ENCODE measurements at regions not wholly inside any gene's neighbourhood (a gene's known extent, or its start where the extent isn't known, plus 50 kb on each side); places are given as distances from the start of the nearest gene placed in this dataset.
"Not testable (repeated sequence)": the region's sequence is repeated elsewhere in the genome, so short reads cannot be mapped to it uniquely, and the experiment has no call there.

GRCh38 chr4:187002133-187002532, 278.5 kb upstream of the FAT1 start:
- not testable (repeated sequence) for H3K79me1 ChIP-seq (ENCODE audit: low read depth, low read length)

More at GRCh38 chr4:187002133-187002532, 278.5 kb upstream of the FAT1 start:
- H3K4me3 ChIP-seq (ENCODE audit: extremely low read depth in 1 of 4, insufficient read depth in 2 of 4, low read depth in 3 of 4, low read length in 4 of 4); H3K27ac ChIP-seq (ENCODE audit: low read depth, low read length); DNase-seq (ENCODE audit: low read depth in 1 of 2, low spot score in 2 of 2); POLR2A ChIA-PET (ENCODE audit: partially characterized antibody); H3K4me2 ChIP-seq (ENCODE audit: insufficient read depth in 1 of 2, low read depth in 2 of 2, low read length in 2 of 2); H3K27me3 ChIP-seq (replicated peaks in 1 of 4; ENCODE audit: control insufficient read depth in 3 of 4, extremely low read depth in 1 of 4, insufficient read depth in 3 of 4, low read length in 3 of 4); H3K4ac ChIP-seq (replicated peaks; ENCODE audit: insufficient read length, low read depth, low read length); H4K20me1 ChIP-seq (replicated peaks in 1 of 2; ENCODE audit: control insufficient read depth in 1 of 2, insufficient read depth in 2 of 2, low read length in 2 of 2); H3K23me2 ChIP-seq (ENCODE audit: low read depth, low read length); H3K18ac ChIP-seq (ENCODE audit: extremely low read depth, low read length); H4K5ac ChIP-seq (ENCODE audit: insufficient read length, low read depth, low read length); H3K9me3 ChIP-seq (ENCODE audit: insufficient read depth in 2 of 2, low read depth in 1 of 2, low read length in 1 of 2); FAIRE-seq; H3K9ac ChIP-seq (replicated peaks in 1 of 4; ENCODE audit: extremely low read depth in 1 of 4, low read depth in 3 of 4, low read length in 3 of 4); H2BK12ac ChIP-seq (ENCODE audit: low read depth, low read length); H3K79me2 ChIP-seq (ENCODE audit: control insufficient read depth in 1 of 2, insufficient read depth in 2 of 2, low read length in 2 of 2); H4K91ac ChIP-seq (replicated peaks; ENCODE audit: insufficient read length, low read length); H2BK15ac ChIP-seq (ENCODE audit: low read length); H4K8ac ChIP-seq (ENCODE audit: extremely low read depth, insufficient read depth, low read length); H2BK20ac ChIP-seq (ENCODE audit: low read length); H2AFZ ChIP-seq (ENCODE audit: low read length); H3K36me3 ChIP-seq (ENCODE audit: control insufficient read depth in 2 of 4, insufficient read depth in 4 of 4, low read length in 3 of 4); H3K23ac ChIP-seq (ENCODE audit: insufficient read length); H2AK5ac ChIP-seq (ENCODE audit: low read depth, low read length); H3K56ac ChIP-seq (replicated peaks; ENCODE audit: insufficient read length, low read depth, low read length); H2BK5ac ChIP-seq (ENCODE audit: low read depth, low read length); H2BK120ac ChIP-seq (replicated peaks; ENCODE audit: low read depth, low read length); H3K4me1 ChIP-seq (replicated peaks in 1 of 4; ENCODE audit: control insufficient read depth in 3 of 4, insufficient read depth in 4 of 4, low read length in 3 of 4); H3K14ac ChIP-seq (ENCODE audit: insufficient read length): not testable (repeated sequence)
- CTCF ChIA-PET (ENCODE audit: partially characterized antibody): interaction anchor here (0.9 kb wide), 1 partner anchor 963 kb away, joined by 3 read pairs; no protein-coding TSS in a partner anchor
- 92% methylated on average over 6 of the region's 6 CpGs; no CpG with 5 or more reads in 1 of the 2 experiments for WGBS, 2 experiments (ENCODE audit: extremely low coverage in 1 of 2, insufficient coverage in 1 of 2, insufficient read length in 1 of 2, insufficient replicate concordance in 2 of 2, low coverage in 1 of 2, low lambda C conversion rate in 2 of 2, missing lambda C conversion rate in 1 of 2)

All from H1 (cell line).